ENCODE measurements at regions not wholly inside any gene's neighbourhood (a gene's known extent, or its start where the extent isn't known, plus 50 kb on each side); places are given as distances from the start of the nearest gene placed in this dataset.
"Not testable (repeated sequence)": the region's sequence is repeated elsewhere in the genome, so short reads cannot be mapped to it uniquely, and the experiment has no call there.

DNA sequence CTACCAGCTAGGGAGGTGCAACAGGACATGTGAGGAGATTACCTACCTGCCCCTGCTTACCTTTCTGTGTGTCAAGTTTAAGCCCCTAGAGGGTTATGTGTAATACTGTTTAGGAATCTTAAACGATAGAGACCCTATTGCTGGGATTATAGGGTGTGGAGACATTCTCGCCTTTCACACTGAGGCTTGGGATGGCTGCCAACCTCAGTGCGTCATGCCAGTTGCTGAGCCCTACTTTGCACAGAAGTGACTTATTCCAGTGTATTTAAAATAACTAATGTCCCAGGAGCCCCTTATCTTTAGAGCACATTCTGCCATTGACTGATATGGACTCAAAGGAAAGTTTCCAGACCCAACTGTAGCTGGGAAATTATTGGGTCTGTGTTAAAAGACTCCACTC, 76.6 kb upstream of the XPA start:
- no peak for DNase-seq

DNA sequence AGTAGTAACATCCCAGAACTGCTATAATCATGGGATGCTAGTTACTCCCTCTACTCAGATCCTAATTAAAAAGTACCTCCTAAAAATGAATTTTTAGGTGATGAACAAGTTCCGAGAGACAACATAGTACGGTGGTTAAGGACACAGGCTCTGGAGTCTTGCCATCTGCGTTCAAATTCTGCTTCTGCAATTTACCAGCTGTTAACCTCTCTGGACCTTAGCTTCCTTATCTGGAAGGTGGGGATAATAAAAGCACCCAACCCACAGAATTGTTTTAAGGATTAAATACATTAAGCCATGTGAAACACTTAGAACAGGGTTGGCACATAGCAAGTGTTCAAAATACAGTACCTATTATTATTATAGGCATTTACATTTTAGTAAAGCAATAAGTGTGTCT, 77.5 kb upstream of the XPA start:
- no peak for DNase-seq

DNA sequence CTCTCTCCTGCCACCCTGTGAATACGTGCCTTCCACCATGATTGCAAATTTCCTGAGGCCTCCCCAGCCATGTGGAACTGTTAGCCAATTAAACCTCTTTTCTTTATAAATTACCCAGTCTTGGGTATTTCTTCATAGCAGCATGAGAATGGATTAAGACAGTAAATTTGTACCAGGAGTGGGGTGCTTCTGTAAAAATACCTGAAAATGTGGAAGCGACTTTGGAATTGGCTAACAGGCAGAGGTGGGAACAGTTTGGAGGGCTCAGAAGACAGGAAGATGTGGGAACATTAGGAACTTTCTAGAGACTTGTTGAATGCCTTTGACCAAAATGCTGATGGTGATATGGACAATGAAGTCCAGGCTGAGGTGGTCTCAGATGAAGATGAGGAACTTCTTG, 74.3 kb upstream of the FOXE1 start:
- DNase-seq: not testable (repeated sequence)

GRCh38 chr9:97779608-97780007, 73.4 kb upstream of the FOXE1 start:
- DNase-seq: no peak

- DNase-seq: no peak
Measured at GRCh38 chr9:97781902-97782301, 71.1 kb upstream of the FOXE1 start.

DNA sequence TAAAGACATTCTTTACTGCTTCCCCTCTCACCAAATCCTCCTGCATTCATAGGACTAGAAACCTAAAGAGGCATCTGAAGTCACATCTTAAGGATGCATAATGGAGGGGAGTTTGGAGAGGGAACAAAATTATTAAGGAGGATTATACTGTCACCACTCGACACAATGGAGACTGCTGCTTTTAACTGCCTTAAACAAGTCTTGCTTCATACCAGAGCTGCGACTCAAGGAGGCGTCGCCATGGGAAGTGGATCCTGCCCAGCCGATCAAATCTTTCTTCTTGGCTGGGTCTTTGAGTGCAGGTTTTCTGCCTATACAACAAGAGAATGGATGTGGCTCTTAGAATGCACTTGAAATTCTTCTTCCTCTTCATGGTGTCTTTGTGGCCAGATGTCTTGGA, 66.7 kb upstream of the FOXE1 start:
- DNase-seq: no peak

DNA sequence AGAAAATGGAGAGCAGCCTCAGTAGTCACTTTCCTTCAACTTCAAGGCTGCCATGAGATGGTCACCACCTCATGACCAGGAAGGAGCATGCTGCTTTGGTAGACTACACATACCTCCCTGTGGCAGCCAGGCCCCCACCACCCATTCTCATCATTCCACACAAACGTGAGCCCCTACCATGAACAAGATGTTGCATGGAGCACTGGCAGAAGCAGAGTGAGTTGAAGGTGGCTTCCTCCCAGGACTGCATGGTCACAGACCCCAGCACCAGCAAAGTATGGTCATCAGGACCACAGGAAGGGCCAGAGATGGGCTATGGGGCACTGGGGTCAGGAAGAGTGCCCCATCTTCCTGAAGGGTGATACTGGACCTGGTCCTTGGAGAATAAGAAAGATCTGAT, 65.5 kb upstream of the FOXE1 start:
- no peak for DNase-seq

- DNase-seq: no peak
Measured at GRCh38 chr9:97788763-97789663, 64.0 kb upstream of the FOXE1 start.

DNA sequence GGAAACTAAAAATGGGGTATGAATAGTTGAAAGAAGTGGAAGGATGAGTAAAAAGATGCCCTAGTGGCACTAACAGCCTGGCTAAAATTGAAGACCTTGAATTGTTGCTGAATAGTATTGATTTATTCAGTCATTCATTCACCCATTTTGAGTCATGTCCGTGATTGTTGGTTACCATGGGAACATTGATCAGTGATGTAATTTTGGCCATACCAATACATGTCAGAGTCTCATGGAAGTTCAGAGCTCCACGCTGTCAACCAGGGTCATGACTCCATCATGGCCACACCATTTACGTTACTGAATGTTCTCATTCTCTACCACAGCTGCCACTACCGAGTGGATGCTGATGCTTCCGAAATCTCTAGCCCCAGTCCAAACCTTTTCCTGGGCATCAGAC, 62.5 kb upstream of the FOXE1 start:
- DNase-seq: no peak

GRCh38 chr9:97791542-97791941, 61.5 kb upstream of the FOXE1 start:
- no peak for DNase-seq

GRCh38 chr9:97793067-97793466, 60.0 kb upstream of the FOXE1 start:
- no peak for DNase-seq

DNA sequence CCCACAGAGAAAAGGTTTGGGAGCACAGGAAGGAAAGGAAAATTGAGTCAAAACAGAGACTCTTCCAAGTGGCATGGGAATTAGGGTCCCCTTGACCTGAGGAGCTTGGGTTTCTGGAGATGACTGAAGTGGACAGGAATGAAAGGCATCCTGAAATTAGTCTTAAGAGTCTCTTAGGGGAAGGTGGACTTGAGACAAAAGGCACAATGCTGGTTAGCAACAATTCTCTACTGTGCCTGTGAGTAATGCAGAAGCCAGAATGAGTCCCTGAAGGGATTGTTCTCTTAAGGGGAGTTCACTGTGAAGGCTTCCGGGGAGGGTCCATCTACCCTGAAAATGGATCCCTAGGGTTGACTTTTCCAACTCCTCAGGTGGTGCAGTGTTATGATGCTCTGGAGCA, 58.4 kb upstream of the FOXE1 start:
- no peak for DNase-seq

GRCh38 chr9:97796176-97796575, 56.9 kb upstream of the FOXE1 start:
- DNase-seq: not testable (repeated sequence)

GRCh38 chr9:97801180-97801579, 51.8 kb upstream of the FOXE1 start:
- DNase-seq: no peak

GRCh38 chr9:97802276-97802675, 50.8 kb upstream of the FOXE1 start:
- no peak for DNase-seq

GRCh38 chr9:97803167-97804058, 49.6 kb upstream of the FOXE1 start:
- peak; percentile 73 for DNase-seq

Data from activated CD4-positive, alpha-beta T cell treated with anti-CD3 and anti-CD28 coated beads, Interleukin-10, Interleukin-2, amounts not matched to agents 100 ng/mL and 50 ng/mL, durations not matched to agents 16 hours and 8 hours (primary cell).